HG03095 (cell line): ENCODE measurements at regions not wholly inside any gene's neighbourhood (a gene's known extent, or its start where the extent isn't known, plus 50 kb on each side); places are given as distances from the start of the nearest gene placed in this dataset.
"Not testable (repeated sequence)": the region's sequence is repeated elsewhere in the genome, so short reads cannot be mapped to it uniquely, and the experiment has no call there.

Experiments used
- ATAC-seq: cut with Tn5 transposase; IDR thresholded peaks from one replicate; pipeline ENCODE4 v1.9.1; 2021; ENCODE audit warnings: moderate library complexity; ENCODE audit not compliant: unreplicated experiment

DNA sequence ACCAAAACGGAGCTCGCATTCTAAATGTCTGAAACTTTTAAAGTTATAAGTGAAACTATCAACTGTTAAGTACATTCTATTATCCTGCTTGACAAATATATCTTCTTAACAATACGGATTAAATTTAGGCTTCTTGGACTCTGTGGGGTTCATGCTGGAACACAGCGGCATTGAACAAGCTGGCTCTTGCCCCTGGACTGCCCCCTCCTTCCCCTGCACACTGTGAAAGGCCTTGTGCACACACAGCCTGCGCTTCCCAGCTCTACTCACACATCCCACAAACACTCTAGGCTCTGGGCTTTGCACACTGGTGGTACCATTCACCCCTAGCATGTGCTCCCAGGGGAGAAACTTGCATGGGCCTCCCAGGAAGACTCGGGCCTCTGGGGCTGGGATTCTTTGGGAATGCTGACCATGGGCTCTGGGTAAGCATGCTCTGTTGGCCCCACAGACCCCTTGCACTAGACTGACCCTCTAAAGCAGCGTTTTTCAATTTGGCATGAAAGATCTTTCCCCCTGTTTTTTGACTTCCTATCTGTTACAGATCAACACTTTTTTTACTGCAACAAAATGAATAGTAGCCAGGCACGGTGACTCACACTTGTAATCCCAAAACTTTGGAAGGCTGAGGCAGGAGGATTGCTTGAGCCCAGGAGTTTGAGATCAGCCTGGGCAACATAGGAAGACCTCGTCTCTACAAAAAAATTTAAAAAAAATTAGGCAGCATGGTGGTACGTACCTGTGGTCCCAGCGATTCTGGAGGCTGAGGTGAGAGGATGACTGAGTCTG, 96.2 kb upstream of the CPM start:
- ATAC-seq: no peak

DNA sequence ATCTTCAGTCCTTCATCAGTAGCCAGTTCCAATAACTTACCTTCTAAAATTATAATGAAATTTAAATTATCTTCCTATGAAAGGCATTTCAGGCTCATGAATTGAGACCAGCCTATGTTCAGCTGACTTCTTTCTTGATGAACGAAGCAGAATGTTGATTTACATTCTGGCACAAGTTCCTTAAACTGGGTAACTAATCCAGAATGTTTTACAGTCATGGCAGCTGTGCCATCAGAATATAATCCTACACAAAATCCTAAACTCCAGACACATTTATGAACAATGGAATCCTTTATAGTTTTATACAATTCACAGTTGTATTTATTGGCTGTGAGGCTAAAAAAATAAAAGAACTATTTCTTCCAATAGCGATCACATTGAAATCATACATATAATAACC, 97.3 kb upstream of the CPM start:
- no peak for ATAC-seq

DNA sequence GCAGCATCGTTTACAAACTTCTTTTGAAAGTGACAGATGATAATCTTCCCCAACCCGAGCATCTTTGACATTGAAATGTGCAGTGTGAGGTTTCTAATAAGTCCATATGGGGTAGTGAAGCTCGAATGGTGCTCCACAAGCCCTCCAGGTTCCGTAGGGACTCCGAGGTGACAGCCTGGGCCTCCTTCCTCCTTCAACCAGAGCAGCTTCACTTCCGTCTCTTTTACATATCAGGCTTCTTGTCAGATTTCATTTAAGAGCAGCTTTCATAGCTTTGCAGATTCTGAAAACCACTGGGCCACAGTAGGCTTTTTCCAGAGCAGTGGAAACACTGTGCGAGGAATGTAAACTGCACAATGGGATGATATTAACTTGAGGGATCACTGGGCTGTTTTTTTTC, 103.6 kb upstream of the CPM start:
- no peak for ATAC-seq

DNA sequence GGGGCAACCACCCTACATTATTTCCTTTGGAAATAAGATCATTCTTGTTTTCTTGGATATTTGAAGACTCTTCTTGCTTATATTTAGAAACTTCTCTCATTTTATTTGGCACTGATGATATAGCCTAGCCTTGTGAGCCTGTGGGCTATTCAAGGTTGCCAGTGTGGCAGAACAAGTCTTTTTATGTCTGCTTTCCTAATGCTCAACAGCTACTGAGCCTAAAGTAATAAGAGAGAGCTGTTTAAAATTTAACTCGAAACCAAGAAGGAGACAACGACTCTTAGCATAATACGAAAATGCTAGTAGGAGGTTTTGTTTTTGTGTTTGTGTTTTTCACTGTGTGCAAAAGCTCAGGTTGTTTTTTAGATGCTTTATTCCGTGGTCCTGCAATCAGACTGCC, 104.0 kb upstream of the CPM start:
- no peak for ATAC-seq

DNA sequence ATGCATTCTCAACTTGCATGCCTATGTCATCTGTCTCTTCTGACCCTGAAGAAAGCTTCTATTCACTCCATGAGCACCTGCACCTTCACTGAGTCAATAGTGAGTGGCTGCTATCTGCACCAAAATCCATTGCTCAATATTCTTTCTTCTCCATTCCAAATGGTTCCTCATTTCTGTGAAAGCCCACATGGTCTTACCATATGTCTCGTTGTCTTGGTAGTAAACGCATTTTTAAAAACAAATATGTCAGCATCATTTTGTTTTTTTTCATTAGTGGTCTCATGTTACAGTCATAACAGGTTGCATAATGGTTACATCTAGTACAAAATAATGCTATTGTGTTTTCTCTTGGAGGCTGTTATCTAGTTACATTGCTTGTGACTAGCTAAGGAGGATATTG, 106.9 kb upstream of the CPM start:
- no peak for ATAC-seq

DNA sequence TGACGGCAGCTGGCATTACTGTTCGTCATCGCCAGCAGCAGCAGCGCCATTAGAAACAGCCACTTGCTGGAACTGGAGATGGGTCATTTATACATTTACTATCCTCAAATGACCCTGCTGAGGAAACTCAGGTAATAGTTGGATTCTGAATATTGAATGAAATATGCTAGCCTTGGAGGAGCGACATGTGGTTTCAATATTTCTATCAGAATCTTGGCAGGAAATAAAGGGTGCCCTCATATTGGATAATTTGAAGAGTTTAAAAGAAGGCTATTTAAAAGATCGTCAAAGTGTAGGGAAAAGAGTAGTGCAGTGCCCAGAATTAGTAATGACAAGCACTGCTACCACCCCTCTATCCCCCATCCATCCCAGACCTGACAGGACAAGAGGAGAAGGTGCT, 109.6 kb upstream of the CPM start:
- ATAC-seq: no peak

DNA sequence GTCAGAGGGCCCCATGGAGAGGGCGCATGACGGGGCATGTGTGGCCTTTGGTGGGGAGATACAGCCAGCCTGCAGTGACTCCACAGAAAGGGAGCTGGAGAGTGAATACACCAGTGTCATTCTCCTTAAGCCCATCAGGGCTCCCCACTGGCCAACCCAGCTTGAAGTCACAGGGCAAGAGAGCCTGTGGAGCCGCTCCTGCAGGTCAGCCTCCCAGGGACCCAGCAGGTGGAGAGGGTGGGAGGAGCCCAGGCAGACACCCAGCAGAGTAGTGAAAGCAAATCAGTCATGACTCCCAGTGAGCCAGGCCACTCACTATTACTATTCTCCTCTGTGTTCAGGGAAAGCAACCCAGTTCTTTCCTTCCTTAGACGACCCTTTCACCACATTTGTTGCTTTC, 110.0 kb upstream of the CPM start:
- no peak for ATAC-seq

DNA sequence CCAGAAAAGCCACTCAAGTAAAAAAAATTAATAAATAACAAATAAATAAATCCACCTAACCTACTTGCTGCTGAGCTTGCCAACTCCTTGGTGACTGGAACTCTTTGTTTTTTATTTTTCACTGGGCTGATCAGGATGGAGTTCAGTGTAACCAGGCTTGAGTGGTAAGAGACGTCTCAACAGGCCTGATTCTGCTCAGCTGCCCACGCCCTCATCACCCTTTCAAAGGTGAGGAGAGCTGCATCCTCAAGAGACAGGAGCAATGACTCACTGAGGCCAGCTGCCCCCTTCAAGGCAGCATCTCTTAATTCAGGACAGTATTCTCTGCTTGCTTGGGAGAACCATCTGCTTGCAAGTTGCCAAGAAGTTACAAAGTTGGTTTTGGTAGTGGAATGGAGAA, 111.9 kb upstream of the CPM start:
- ATAC-seq: no peak

DNA sequence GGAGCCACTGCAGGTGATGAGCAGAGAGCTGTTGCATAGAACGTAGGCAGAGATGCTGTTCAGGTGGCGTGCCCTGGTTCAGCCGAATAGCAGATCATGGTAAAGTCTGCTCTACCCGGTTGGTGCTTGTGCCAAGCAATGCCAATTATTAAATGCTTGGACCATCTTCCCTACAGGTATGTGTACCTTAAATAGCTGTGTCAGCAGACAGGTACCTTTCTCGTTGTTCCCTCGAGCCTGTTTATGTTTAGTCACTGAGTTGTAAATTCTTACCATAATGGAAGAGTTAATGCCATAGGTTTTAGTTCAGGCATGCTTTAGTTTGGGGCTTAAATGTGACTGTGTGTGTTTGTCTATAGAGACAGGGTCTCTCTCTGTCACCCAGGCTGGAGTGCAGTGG, 112.5 kb upstream of the CPM start:
- no peak for ATAC-seq

DNA sequence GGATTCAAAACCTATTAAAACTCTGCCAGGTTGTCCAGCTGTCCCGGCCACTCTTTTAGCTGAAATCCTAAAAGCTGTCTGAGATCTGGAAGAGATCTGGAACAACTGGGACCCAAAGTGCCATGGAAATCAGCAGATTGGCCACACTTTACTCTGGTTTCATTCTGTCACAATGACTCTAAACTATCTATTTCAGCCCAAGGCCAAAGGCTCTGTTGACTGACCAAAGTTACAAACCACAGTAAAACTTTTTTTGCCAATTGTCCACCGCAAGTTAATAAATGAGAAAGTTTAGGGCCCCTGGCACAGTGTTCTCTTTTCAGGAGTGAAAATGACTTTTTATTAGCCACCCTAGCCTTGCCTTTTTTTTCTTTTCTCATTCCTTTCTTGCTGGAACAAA, 113.4 kb upstream of the CPM start:
- no peak for ATAC-seq

DNA sequence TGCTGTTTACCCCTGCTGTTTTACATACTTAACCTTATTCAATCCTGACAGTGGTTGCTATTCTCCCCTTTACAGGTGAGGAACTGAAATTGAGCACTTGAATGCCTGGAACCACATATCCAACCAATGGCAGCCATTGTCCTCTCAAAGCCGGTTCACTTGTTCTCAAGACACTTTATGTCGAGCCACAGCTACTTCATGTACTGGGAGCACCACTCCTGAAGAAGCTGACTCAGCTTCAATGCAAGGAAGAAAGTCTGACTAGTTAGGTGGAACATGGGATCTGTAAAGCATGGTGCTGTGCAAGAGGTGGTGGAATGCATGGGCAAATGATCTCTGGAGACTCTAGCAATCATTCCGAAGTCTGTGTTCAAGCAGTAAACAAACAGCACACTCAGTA, 113.9 kb upstream of the CPM start:
- ATAC-seq: no peak

DNA sequence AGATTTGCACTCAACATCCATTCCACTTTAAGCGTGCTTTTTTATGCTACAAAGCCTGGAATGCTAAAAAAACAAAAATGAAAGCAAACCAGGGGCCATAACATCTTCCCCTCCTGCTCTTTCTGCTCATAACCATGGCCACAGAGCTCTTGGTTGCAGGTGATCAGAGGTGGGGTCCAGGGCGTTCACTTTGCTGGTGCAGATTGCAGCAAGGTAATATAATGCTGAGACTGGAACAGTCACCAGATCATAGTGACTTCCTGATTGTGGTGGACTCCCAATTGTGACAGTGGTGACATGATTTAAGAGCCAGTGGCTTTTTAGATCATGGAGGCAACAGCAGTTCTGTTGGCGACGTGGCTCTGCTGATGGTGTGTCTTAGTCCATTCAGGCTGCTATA, 115.0 kb upstream of the CPM start:
- ATAC-seq: no peak

DNA sequence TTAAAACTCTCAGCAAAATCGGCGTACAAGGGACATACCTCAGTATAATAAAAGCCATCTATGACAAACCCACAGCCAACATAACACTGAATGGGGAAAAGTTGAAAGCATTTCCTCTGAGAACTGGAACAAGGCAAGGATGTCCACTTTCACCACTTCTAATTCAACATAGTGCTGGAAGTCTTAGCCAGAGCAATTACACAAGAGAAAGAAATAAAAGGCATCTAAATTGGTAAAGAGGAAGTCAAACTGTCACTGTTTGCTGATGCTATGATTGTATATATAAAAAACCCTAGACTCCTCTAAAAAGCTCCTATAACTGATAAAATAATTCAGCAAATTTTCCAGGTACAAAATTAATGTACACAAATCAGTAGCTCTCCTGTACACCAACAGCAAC, 116.9 kb upstream of the CPM start:
- not testable (repeated sequence) for ATAC-seq

DNA sequence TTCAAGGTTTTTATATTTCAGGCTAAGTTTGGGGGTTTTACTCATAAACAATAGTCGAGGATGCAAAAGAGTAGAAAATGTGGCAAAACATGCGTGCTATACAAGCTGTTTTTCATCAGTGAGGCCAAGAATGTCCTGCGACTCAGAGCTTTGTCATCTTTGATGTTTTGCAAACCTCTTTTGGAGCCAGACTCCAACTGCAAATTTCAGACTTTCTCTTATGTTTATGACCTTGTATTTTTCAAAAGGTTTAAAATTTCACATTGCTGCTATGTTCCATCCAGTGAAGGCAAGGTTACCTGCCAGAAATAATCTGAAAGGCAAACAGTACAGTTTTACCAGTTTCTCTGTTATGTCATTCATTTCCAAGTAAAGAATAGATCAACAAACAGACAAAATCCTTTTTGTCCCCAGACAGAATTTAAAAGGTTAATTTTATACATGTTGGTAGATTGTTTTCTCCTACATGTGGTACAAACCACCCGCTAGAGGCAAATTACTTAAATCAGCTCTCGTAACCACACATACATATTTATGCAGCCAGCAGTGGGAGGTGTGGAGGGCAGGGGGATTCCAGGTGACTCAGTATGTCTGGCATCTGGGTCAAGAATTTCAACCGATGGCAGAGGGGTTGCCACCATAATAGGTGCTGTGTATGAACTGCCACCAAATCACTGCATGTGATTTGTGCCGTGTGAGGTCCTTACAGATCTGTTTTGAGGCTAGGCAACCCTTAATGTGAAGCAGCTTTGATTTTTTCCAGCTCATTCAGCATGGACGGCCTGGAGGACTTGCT, 119.8 kb upstream of the CPM start:
- no peak for ATAC-seq

DNA sequence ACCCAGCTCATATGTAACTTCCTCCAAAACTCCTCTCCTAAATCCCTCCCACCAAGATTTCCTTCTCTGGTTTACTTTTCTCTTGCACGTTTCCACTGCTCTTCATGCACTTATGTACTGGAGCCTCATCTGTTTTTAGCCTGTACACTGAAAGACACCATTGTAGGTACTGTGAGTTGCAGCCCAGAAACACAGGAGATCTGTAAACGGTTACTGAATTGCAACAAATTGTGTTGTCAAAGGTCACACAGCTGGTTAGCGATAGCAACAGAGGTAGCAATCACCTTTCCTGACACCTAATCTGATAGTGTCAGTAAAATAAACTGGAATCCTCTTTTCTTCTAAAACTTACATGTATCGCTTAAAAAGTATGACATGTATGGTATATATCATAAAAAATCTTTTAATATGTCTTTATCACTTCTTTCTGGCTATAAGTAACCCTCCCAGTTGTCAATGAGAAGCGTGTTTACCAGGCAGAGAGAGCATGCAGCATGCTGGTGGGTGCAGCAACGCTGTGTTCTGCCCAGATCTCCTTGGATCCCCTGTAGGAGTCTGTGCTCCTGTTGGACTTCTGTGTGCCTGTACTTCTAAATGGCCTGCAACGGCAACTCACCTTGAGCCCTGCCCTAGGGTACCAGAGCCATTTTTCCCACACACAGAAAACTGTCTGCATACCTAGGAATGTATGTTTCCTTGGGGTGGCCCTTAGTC, 121.5 kb upstream of the CPM start:
- ATAC-seq: no peak

DNA sequence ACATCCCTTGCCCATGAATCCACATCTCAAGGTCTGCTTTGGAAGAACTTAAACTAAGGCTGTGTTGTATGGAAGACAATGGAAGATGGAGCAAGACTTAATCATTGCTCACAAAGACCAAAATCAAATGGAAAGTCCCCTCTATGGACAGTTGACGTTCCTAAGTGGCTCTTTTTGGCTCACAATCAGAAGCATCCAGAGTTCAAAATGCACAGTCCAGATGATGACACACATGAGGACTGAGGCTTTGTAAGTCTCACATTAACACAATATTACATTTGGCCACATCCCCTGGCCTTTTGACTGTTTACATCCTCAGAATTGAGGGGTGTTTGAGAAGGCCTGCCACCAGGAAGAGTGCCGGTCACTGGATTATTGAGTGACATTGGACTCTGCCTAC, 122.3 kb upstream of the CPM start:
- ATAC-seq: no peak

DNA sequence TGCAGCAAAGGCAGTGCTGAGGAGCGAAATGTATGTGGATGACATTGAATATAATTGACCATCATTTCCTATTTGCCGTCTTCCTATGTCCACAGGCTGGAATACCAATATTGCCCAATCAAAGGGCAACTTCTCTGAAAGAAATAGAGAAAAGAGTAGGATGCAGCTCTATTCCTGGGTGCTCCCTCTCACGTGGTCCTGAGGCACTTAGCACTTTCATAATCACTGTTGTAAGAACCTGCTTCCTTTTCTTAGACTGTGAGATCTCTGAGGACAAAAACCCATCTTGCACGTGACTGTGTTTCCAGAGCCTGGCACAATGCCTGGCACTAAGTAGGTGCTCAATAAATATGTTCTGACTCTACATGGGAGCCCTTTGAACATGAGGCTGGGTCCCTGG, 122.7 kb upstream of the CPM start:
- no peak for ATAC-seq

DNA sequence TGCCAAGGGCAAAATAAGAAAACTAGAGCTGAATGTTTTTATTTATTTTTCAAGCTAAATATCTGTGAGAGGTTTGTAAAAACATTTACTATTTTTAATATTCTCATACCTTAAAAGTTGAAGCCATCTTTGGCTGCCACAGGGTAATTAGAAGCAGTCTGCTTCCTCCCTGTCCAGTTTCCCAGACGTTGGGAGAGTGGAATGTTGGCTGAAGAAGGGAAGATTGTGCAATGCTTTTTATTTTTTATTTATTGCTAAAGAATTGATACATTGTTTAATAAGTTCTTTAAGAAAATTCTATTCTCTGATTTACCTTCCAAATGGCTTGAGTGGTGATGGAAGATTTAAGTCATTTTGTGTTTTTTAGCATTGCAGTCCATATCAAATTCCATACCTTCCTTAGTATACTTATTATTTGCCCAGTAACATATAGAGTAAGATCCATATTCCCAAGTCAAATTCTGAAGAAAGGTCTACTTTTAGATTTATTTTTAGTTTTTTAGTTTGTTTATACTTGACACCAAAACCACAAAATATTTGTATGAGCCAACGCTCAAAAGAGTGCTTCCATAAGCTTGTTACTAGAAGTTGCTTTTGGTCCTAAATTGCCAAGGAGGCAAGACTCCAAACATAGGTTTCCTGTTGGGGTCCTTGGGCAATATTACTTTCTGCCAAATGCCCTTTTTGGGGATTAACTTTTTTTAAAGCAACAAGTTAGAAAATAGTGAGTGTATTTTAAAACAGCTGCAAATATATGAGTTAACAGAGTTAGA, 124.0 kb upstream of the CPM start:
- no peak for ATAC-seq

DNA sequence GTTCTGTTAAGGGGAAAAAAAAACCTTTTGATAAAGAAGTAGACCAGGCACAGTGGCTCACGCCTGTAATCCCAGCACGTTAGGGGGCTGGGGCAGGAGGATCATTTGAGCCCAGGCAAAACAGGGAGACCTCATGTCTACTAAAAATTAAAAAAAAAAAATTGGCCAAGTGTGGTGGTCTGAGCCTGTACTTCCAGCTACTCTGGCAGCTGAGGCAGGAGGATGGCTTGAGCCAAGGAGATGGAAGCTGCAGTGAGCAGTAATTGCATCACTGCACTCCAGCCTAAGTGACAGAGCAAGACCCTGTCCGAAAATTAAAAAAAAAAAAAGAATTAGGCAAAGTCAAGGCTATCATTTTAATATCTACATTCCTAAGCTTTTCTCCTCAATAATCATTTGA, 124.8 kb upstream of the CPM start:
- ATAC-seq: no peak

DNA sequence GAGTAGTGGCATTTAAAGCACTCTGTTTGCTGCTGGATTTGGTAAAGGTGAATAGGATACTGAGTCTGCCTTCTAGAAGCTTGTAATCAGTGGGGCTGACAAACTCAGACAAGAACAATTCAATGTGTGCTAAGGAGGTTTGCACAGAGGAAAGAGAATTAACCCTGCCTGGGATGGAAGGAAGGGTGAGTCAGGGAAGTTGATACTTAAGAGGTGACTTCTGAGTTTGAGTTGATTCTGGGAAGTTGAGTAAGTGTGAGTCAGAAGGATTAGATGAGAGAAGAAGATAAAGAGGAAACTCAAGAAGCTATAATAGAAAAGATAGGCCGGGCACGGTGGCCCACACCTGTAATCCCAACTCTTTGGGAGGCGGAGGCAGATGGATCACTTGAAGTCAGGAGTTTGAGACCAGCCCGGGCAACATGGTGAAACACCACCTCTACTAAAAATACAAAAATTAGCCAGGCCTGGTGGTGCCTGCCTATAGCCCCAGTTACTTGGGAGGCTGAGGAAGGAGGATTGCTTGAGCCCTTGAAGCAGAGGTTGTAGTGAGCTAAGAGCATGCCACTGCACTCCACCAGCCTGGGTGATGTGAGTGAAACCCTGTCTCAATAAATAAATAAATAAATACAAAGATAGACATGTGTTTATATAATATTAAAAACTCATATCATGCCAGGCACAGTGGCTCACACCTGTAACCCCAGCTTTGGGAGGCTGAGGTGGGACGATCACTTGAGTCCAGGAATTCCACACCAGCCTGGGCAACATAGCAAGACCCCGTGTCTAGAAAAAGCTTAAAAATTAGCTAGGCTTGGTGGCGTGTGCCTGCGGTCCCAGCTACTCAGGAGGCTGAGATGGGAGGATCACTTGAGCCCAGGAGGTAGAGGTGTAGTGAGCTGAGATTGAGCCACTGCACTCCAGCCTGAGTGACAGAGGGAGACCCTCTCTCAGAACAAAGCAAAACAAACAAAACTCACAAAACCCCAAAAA, 126.8 kb upstream of the CPM start:
- no peak for ATAC-seq
